CD14-positive monocyte (primary cell): ENCODE measurements at regions not wholly inside any gene's neighbourhood (a gene's known extent, or its start where the extent isn't known, plus 50 kb on each side); places are given as distances from the start of the nearest gene placed in this dataset.

ENCODE experiments used
- DNase-seq, 3 donors: peaks; one replicate each; pipeline ENCODE4 v3.0.0-alpha.2; 2011 to 2022
- H2AFZ ChIP-seq: 2 replicates; pipeline ENCODE4 v1.6.0; 2012; ENCODE audit warnings: mild to moderate bottlenecking, low read depth, low read length, inconsistent platforms; ENCODE audit not compliant: insufficient read depth, poor library complexity, severe bottlenecking
- H3K27ac ChIP-seq, 2 donors: 1 replicate in 1 of 2; 2 replicates in 1 of 2; pipeline ENCODE4 v1.5.1; 2012 to 2013; ENCODE audit warnings: low read length in 2 of 2, control low read depth in 1 of 2, inconsistent platforms in 1 of 2, low read depth in 1 of 2, mild to moderate bottlenecking in 1 of 2
- H3K27me3 ChIP-seq, 2 donors: one replicate each; pipeline versions ENCODE4 v1.6.0 to v1.6.1; 2011 to 2013; ENCODE audit warnings: low read length in 2 of 2; ENCODE audit not compliant: control insufficient read depth in 2 of 2, insufficient read depth in 2 of 2
- H3K36me3 ChIP-seq, 2 donors: replicated peaks in 1 of 2; 1 replicate in 1 of 2; 2 replicates in 1 of 2; pipeline versions ENCODE4 v1.5.1 to v1.6.1; 2012 to 2013; ENCODE audit warnings: low read length in 2 of 2, control low read depth in 1 of 2, inconsistent platforms in 1 of 2, mild to moderate bottlenecking in 1 of 2; ENCODE audit not compliant: insufficient read depth in 2 of 2, control insufficient read depth in 1 of 2
- H3K4me1 ChIP-seq, 2 donors: 1 replicate in 1 of 2; 2 replicates in 1 of 2; pipeline versions ENCODE4 v1.5.1 to v1.6.1; 2012 to 2013; ENCODE audit warnings: low read length in 2 of 2, control low read depth in 1 of 2, inconsistent platforms in 1 of 2, mild to moderate bottlenecking in 1 of 2, moderate library complexity in 1 of 2; ENCODE audit not compliant: insufficient read depth in 2 of 2, control insufficient read depth in 1 of 2
- H3K4me2 ChIP-seq: replicated peaks from 2 replicates; pipeline ENCODE3; 2012; ENCODE audit warnings: low read length, moderate library complexity, mild to moderate bottlenecking; ENCODE audit not compliant: poor library complexity, severe bottlenecking; ENCODE audit errors: extremely low read depth
- H3K4me3 ChIP-seq, 3 experiments: fragments of 200-600 bp in 1 of 3; sonication (generic) in 1 of 3; replicated peaks in 1 of 3; 1 replicate in 2 of 3; 2 replicates in 1 of 3; pipeline ENCODE4 v1.5.1; 2011 to 2013; ENCODE audit warnings: low read length in 3 of 3, mild to moderate bottlenecking in 3 of 3, control low read depth in 2 of 3, low read depth in 2 of 3, inconsistent platforms in 1 of 3, moderate library complexity in 1 of 3
- H3K79me2 ChIP-seq: 2 replicates; pipeline ENCODE4 v1.6.0; 2012; ENCODE audit warnings: mild to moderate bottlenecking, control low read depth, inconsistent platforms, low read length, moderate library complexity; ENCODE audit not compliant: insufficient read depth
- H3K9ac ChIP-seq: 2 replicates; pipeline ENCODE4 v1.6.0; 2017; ENCODE audit warnings: low read length, mild to moderate bottlenecking; ENCODE audit not compliant: insufficient read depth, poor library complexity, severe bottlenecking
- H3K9me3 ChIP-seq, 2 donors: replicated peaks in 1 of 2; 1 replicate in 1 of 2; 2 replicates in 1 of 2; pipeline versions ENCODE4 v1.5.1 to v1.6.1; 2012 to 2013; ENCODE audit warnings: low read length in 2 of 2, control low read depth in 1 of 2; ENCODE audit not compliant: control insufficient read depth in 1 of 2, insufficient read depth in 1 of 2
- H4K20me1 ChIP-seq: 2 replicates; pipeline ENCODE4 v1.6.0; 2012; ENCODE audit warnings: mild to moderate bottlenecking, low read length, control low read depth, moderate library complexity; ENCODE audit not compliant: insufficient read depth
- H3K27ac Mint-ChIP-seq, 7 donors: one replicate each; pipeline ENCODE4 v1.8.0; 2020; ENCODE audit warnings: mild to moderate bottlenecking in 7 of 7, mixed read lengths in 7 of 7, moderate library complexity in 6 of 7, inconsistent platforms in 2 of 7
- H3K27me3 Mint-ChIP-seq, 3 donors: one replicate each; pipeline ENCODE4 v1.8.0; 2021 to 2022; ENCODE audit warnings: low read depth in 3 of 3, mild to moderate bottlenecking in 3 of 3, mixed read lengths in 3 of 3, moderate library complexity in 3 of 3, inconsistent platforms in 1 of 3
- H3K36me3 Mint-ChIP-seq, 2 donors: one replicate each; pipeline ENCODE4 v1.8.0; 2020; ENCODE audit warnings: mixed read lengths in 2 of 2, inconsistent platforms in 1 of 2, mild to moderate bottlenecking in 1 of 2
- H3K4me1 Mint-ChIP-seq: one replicate; pipeline ENCODE4 v1.8.0; 2020; ENCODE audit warnings: mild to moderate bottlenecking, mixed read lengths
- H3K4me3 Mint-ChIP-seq, 2 donors: one replicate each; pipeline ENCODE4 v1.8.0; 2020; ENCODE audit warnings: mild to moderate bottlenecking in 2 of 2, mixed read lengths in 2 of 2, moderate library complexity in 1 of 2
- H3K9me3 Mint-ChIP-seq, 7 donors: one replicate each; pipeline ENCODE4 v1.8.0; 2020 to 2022; ENCODE audit warnings: mixed read lengths in 7 of 7, mild to moderate bottlenecking in 6 of 7, moderate library complexity in 6 of 7, inconsistent platforms in 2 of 7
- WGBS: methylation state at CpG from one replicate; pipeline ENCODE4 v1.1.5; 2013; ENCODE audit warnings: missing lambda C conversion rate; ENCODE audit not compliant: insufficient coverage; 5-methylcytosine and 5-hydroxymethylcytosine counted together
- intact Hi-C, 2 donors: fragments of 100-400 bp; cut with micrococcal nuclease; formaldehyde crosslinking; loops; one replicate each; pipeline versions ENCODE4 v1.15.0 to v1.15.1; 2023
- TF ChIP-seq, protein P1 (sequence below): fragments of 200-600 bp; IDR thresholded peaks from one replicate; pipeline ENCODE4 v1.8.0; 2022; ENCODE audit warnings: antibody characterized with exemption, mild to moderate bottlenecking

DNA sequence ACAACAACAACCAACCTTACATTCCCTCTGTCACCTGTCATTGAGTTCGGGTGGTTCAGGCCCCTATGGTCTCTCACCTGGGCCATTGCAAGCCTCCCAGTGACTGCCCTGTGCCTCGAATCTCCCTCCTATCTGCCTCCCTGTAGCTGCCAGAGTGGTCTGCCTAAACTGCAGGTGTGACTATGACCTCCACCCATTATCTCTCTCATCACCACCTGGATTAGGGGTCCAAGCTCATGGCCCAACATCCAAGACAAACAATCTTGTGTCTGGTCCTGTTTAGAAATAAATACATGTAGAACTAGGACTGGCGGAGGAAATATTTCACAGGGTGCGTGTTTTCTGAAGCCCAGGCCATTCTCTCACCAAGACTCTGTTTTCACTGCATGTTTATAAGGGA is 146.6 kb downstream of the HERPUD2 start:
- Histone ChIP-seq H3K4me1 (no peaks in the 10 kb centered on the region), H3K4me2 (no peak overlapping the region), H3K9me3 (no peaks in the 10 kb centered on the region), H2AFZ (no peak overlapping the region), H3K79me2 (no peaks in the 10 kb centered on the region), H4K20me1 (no peaks in the 10 kb centered on the region), H3K4me3 (no peak overlapping the region), H3K27me3 (peaks cover 0 to 3% of the 10 kb centered on the region in 2 donors), H3K36me3 (no peaks in the 10 kb centered on the region), H3K9ac (no peak overlapping the region), H3K27ac (no peak overlapping the region)
- Mint-ChIP-seq H3K9me3 (peaks cover 0 to 2% (median 0%) of the 10 kb centered on the region in 7 donors), H3K4me1 (peaks cover under 1% of the 10 kb centered on the region), H3K36me3 (no peaks in the 10 kb centered on the region), H3K4me3 (no peak overlapping the region), H3K27ac (no peak overlapping the region), H3K27me3 (peaks cover 3 to 16% (median 10%) of the 10 kb centered on the region in 3 donors)
- DNase-seq, result no peak
- intact Hi-C loops, result no loop called here
- TF ChIP-seq, protein P1, sequence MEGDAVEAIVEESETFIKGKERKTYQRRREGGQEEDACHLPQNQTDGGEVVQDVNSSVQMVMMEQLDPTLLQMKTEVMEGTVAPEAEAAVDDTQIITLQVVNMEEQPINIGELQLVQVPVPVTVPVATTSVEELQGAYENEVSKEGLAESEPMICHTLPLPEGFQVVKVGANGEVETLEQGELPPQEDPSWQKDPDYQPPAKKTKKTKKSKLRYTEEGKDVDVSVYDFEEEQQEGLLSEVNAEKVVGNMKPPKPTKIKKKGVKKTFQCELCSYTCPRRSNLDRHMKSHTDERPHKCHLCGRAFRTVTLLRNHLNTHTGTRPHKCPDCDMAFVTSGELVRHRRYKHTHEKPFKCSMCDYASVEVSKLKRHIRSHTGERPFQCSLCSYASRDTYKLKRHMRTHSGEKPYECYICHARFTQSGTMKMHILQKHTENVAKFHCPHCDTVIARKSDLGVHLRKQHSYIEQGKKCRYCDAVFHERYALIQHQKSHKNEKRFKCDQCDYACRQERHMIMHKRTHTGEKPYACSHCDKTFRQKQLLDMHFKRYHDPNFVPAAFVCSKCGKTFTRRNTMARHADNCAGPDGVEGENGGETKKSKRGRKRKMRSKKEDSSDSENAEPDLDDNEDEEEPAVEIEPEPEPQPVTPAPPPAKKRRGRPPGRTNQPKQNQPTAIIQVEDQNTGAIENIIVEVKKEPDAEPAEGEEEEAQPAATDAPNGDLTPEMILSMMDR, result no peak
- WGBS, result 65% methylated on average over 2 of the region's 4 CpGs

DNA sequence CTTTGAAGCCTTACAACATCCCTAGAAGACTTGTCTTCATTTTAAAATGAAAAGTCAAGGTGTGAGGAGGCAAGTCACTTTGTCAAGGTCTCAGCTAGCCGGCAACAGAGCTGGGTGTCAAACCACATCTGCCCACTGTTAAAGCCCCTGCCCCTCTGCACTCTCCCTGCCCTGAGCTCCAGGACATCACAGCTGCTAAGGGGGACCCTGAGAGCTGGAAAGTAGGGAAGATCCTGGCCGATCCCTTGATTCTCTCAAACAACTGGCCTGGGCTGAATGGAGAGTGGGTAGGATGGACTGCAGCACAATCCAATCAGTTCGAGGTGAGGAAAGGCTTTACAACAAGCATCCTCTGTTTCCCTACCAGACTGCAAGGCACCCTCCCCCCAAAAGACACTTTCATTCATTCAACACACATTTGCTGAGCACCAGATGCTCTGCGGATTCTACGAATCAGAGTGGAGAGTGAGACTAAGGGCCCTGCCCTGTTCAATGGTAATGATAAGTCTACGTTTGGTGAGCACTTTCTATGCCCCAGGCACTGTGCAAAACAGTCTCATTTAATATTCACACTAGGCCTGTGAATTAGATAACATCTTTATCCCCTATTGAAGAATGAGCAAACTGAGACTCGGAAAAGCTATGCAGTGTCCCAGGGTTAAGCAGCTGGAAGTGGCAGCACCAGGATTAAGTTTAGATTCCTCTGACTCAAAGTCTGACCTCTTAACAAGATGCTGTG is 148.1 kb downstream of the HERPUD2 start:
- Mint-ChIP-seq H3K27ac (no peak overlapping the region), H3K4me3 (no peak overlapping the region), H3K4me1 (no peaks in the 10 kb centered on the region), H3K27me3 (peaks cover 1 to 16% (median 10%) of the 10 kb centered on the region in 3 donors), H3K9me3 (no peaks in the 10 kb centered on the region), H3K36me3 (no peaks in the 10 kb centered on the region)
- Histone ChIP-seq H3K4me1 (no peaks in the 10 kb centered on the region), H3K9ac (no peak overlapping the region), H3K36me3 (no peaks in the 10 kb centered on the region), H3K9me3 (no peaks in the 10 kb centered on the region), H2AFZ (no peak overlapping the region), H4K20me1 (no peaks in the 10 kb centered on the region), H3K4me2 (no peak overlapping the region), H3K27me3 (peaks cover 0 to 3% of the 10 kb centered on the region in 2 donors), H3K27ac (no peak overlapping the region), H3K4me3 (no peak overlapping the region), H3K79me2 (no peaks in the 10 kb centered on the region)
- TF ChIP-seq, protein P1, result no peak
- 100% methylated on average over 3 of the region's 7 CpGs for WGBS
- no peak for DNase-seq
- intact Hi-C loops, result no loop called here
